Breast epithelium (tissue), 4 donors: ENCODE measurements at regions not wholly inside any gene's neighbourhood (a gene's known extent, or its start where the extent isn't known, plus 50 kb on each side); places are given as distances from the start of the nearest gene placed in this dataset.

Experiments
- DNase-seq, 2 donors: peaks; one replicate each; pipeline ENCODE4 v3.0.0-alpha.2; 2019; ENCODE audit warnings: low spot score in 2 of 2
- H3K27ac ChIP-seq, 2 donors: fragments of 200-600 bp; sonication (generic) in 1 of 2; one replicate each; pipeline ENCODE4 v1.5.1; 2016 to 2019; ENCODE audit warnings: mild to moderate bottlenecking in 1 of 2
- H3K27me3 ChIP-seq, 2 donors: fragments of 200-600 bp; sonication (generic) in 1 of 2; one replicate each; pipeline versions ENCODE4 v1.5.1 to v1.6.0; 2017 to 2019; ENCODE audit warnings: control low read depth in 1 of 2, mild to moderate bottlenecking in 1 of 2
- H3K36me3 ChIP-seq: fragments of 200-600 bp; one replicate; pipeline ENCODE4 v1.5.1; 2019
- H3K4me1 ChIP-seq, 2 donors: fragments of 200-600 bp; sonication (generic); one replicate each; pipeline ENCODE4 v1.5.1; 2016 to 2019; ENCODE audit warnings: control low read depth in 1 of 2
- H3K4me3 ChIP-seq, 3 donors: fragments of 200-600 bp; sonication (generic); 1 replicate in 2 of 3; 2 replicates in 1 of 3; pipeline ENCODE4 v1.5.1; 2016 to 2019; ENCODE audit warnings: mild to moderate bottlenecking in 3 of 3, moderate library complexity in 2 of 3
- H3K9me3 ChIP-seq, 2 donors: fragments of 200-600 bp; sonication (generic) in 1 of 2; one replicate each; pipeline ENCODE4 v1.5.1; 2016 to 2019; ENCODE audit warnings: control low read depth in 1 of 2
- CTCF ChIP-seq, 3 donors: fragments of 450-650 bp; IDR thresholded peaks; one replicate each; pipeline ENCODE4 v1.5.1; 2016 to 2017; ENCODE audit warnings: antibody characterized with exemption in 3 of 3, mild to moderate bottlenecking in 3 of 3, moderate library complexity in 3 of 3
- POLR2A ChIP-seq: fragments of 450-650 bp; IDR thresholded peaks from one replicate; pipeline ENCODE4 v1.6.1; 2016; ENCODE audit warnings: antibody characterized with exemption, mild to moderate bottlenecking, moderate library complexity
- POLR2AphosphoS5 ChIP-seq, 3 donors: sonication (generic); formaldehyde crosslinking; IDR thresholded peaks; one replicate each; pipeline ENCODE4 v1.6.1; 2017; ENCODE audit warnings: antibody characterized with exemption in 3 of 3
- intact Hi-C: fragments of 100-400 bp; cut with DNase I; formaldehyde crosslinking; loops from one replicate; pipeline ENCODE4 v1.15.1; 2023; ENCODE audit warnings: low total_unique reads

GRCh38 chr7:33792041-33792440 is 113.3 kb upstream of the BMPER start:
- no peak for DNase-seq
- Histone ChIP-seq H3K4me3 (no peak overlapping the region), H3K27ac (no peak overlapping the region), H3K9me3 (no peaks in the 10 kb centered on the region), H3K27me3 (no peaks in the 10 kb centered on the region), H3K36me3 (no peaks in the 10 kb centered on the region), H3K4me1 (no peaks in the 10 kb centered on the region)
- no peak for TF ChIP-seq POLR2A
- TF ChIP-seq CTCF (IDR thresholded peaks at IDR 0.05), result no peak
- TF ChIP-seq POLR2AphosphoS5 (IDR thresholded peaks at IDR 0.05), result no peak
- intact Hi-C loops, result no loop called here

- Histone ChIP-seq H3K27me3 (no peaks in the 10 kb centered on the region), H3K9me3 (no peaks in the 10 kb centered on the region), H3K4me3 (no peak overlapping the region), H3K36me3 (no peaks in the 10 kb centered on the region), H3K27ac (no peak overlapping the region), H3K4me1 (no peaks in the 10 kb centered on the region)
- intact Hi-C loops, result no loop called here
- no peak for DNase-seq
- TF ChIP-seq POLR2A, result no peak
- TF ChIP-seq CTCF (IDR thresholded peaks at IDR 0.05), result no peak
- no peak for TF ChIP-seq POLR2AphosphoS5 (IDR thresholded peaks at IDR 0.05)
Observed at GRCh38 chr7:33792547-33793105, 112.7 kb upstream of the BMPER start.

- Histone ChIP-seq H3K4me3 (no peak overlapping the region), H3K27ac (no peak overlapping the region), H3K4me1 (no peaks in the 10 kb centered on the region), H3K9me3 (no peaks in the 10 kb centered on the region), H3K36me3 (no peaks in the 10 kb centered on the region), H3K27me3 (no peaks in the 10 kb centered on the region)
- TF ChIP-seq POLR2AphosphoS5 (IDR thresholded peaks at IDR 0.05) (no peak), POLR2A (no peak), CTCF (IDR thresholded peaks at IDR 0.05) (no peak)
- intact Hi-C loops, result no loop called here
- DNase-seq, result no peak
Observed at GRCh38 chr7:33793616-33794015, 111.7 kb upstream of the BMPER start.

GRCh38 chr7:33794419-33794818 is 110.9 kb upstream of the BMPER start:
- Histone ChIP-seq H3K27me3 (no peaks in the 10 kb centered on the region), H3K36me3 (no peaks in the 10 kb centered on the region), H3K4me1 (no peaks in the 10 kb centered on the region), H3K9me3 (no peaks in the 10 kb centered on the region), H3K27ac (no peak overlapping the region), H3K4me3 (no peak overlapping the region)
- no peak for TF ChIP-seq POLR2AphosphoS5 (IDR thresholded peaks at IDR 0.05)
- no peak for TF ChIP-seq POLR2A
- no peak for TF ChIP-seq CTCF (IDR thresholded peaks at IDR 0.05)
- no peak for DNase-seq
- intact Hi-C loops, result no loop called here

- Histone ChIP-seq H3K4me3 (no peak overlapping the region), H3K27ac (no peak overlapping the region), H3K36me3 (no peaks in the 10 kb centered on the region), H3K27me3 (no peaks in the 10 kb centered on the region), H3K4me1 (no peaks in the 10 kb centered on the region), H3K9me3 (no peaks in the 10 kb centered on the region)
- TF ChIP-seq POLR2A (no peak), CTCF (IDR thresholded peaks at IDR 0.05) (no peak), POLR2AphosphoS5 (IDR thresholded peaks at IDR 0.05) (no peak)
- intact Hi-C loops, result no loop called here
- no peak for DNase-seq
Observed at GRCh38 chr7:33794959-33795358, 110.4 kb upstream of the BMPER start.
